GM12878 (cell line): ENCODE measurements at regions not wholly inside any gene's neighbourhood (a gene's known extent, or its start where the extent isn't known, plus 50 kb on each side); places are given as distances from the start of the nearest gene placed in this dataset.

Source experiments
- CBX5 ChIP-seq: sonication (generic); IDR thresholded peaks from 2 replicates; pipeline ENCODE4 v1.6.1; 2016; ENCODE audit warnings: low read depth, moderate library complexity, mild to moderate bottlenecking, inconsistent platforms
- CTCF ChIP-seq, 3 experiments: IDR thresholded peaks in 2 of 3; conservative IDR thresholded peaks in 1 of 3; 2 replicates each; pipeline ENCODE4 v1.5.1; 2011; ENCODE audit warnings: low read depth in 3 of 3, low read length in 3 of 3, mild to moderate bottlenecking in 3 of 3, control low read depth in 2 of 3, moderate library complexity in 2 of 3, inconsistent platforms in 1 of 3, mixed read lengths in 1 of 3; ENCODE audit not compliant: control insufficient read depth in 2 of 3, insufficient read depth in 1 of 3; ENCODE audit errors: extremely low read depth in 1 of 3
- EP300 ChIP-seq, 2 experiments: fragments of 150-350 bp in 1 of 2; IDR thresholded peaks; 2 replicates each; pipeline ENCODE4 v1.6.1; 2011 to 2012; ENCODE audit warnings: low read depth in 2 of 2, low read length in 2 of 2, borderline replicate concordance in 1 of 2, improper control_type of control experiment in 1 of 2, inconsistent platforms in 1 of 2; ENCODE audit not compliant: control insufficient read depth in 1 of 2
- ESRRA ChIP-seq: IDR thresholded peaks from 2 replicates; pipeline ENCODE4 v1.6.1; 2012; ENCODE audit warnings: mild to moderate bottlenecking, low read length, improper control_type of control experiment
- EZH2 ChIP-seq: IDR thresholded peaks from 2 replicates; pipeline ENCODE4 v1.6.1; 2012; ENCODE audit warnings: low read depth, mild to moderate bottlenecking, control low read depth, inconsistent platforms, low read length, borderline replicate concordance; ENCODE audit not compliant: control insufficient read depth
- FOXM1 ChIP-seq: IDR thresholded peaks from 2 replicates; pipeline ENCODE4 v1.6.1; 2012; ENCODE audit warnings: low read depth, mild to moderate bottlenecking, inconsistent platforms, low read length, moderate library complexity
- JUND ChIP-seq: IDR thresholded peaks from 2 replicates; pipeline ENCODE4 v1.6.1; 2012; ENCODE audit warnings: low read depth, mild to moderate bottlenecking, low read length, improper control_type of control experiment, moderate library complexity
- MXI1 ChIP-seq: fragments of 150-350 bp; IDR thresholded peaks from 2 replicates; pipeline ENCODE4 v1.6.1; 2011; ENCODE audit warnings: low read depth, mild to moderate bottlenecking, inconsistent platforms, low read length, improper control_type of control experiment
- POLR2A ChIP-seq: IDR thresholded peaks from 2 replicates; pipeline ENCODE4 v1.6.1; 2011; ENCODE audit warnings: low read depth, mild to moderate bottlenecking, low read length
- POLR2AphosphoS5 ChIP-seq: IDR thresholded peaks from 2 replicates; pipeline ENCODE4 v1.6.1; 2011; ENCODE audit warnings: mild to moderate bottlenecking, low read length, inconsistent platforms
- RB1 ChIP-seq: fragments of 450-650 bp; formaldehyde crosslinking; IDR thresholded peaks from 2 replicates; pipeline ENCODE4 v1.6.1; 2017; ENCODE audit warnings: mild to moderate bottlenecking, borderline replicate concordance
- ZBTB40 ChIP-seq: fragments of 450-650 bp; IDR thresholded peaks from 2 replicates; pipeline ENCODE4 v1.6.1; 2016; ENCODE audit warnings: mild to moderate bottlenecking, moderate library complexity, borderline replicate concordance
- TF ChIP-seq, protein P1 (sequence below): IDR thresholded peaks from 2 replicates; pipeline ENCODE4 v1.6.1; 2012; ENCODE audit warnings: low read depth, low read length, improper control_type of control experiment
- TF ChIP-seq, protein P2 (sequence below): IDR thresholded peaks from 2 replicates; pipeline ENCODE4 v1.6.1; 2012; ENCODE audit warnings: mild to moderate bottlenecking, low read depth, low read length

DNA sequence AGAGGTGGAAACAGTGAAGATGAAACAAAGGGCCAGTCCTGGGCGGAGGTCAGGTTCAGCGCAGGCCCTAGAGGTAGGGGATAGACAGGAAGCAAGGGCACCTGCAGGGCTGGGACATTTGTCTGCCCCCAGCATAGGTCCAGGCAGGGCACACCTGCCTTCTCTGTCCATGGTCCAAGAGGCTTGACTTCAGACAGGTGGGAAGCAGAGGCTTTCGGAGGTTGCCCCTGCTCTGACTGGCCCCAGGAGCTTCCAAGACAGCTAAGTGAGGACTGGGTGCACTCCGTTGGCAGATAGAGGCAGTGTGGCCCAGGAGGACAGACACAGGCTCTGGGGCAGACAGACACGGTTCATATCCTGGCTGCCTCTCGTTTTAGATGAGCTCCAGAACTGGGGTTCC is 71.6 kb upstream of the GRB10 start:
- TF ChIP-seq CBX5 (no peak), EP300 (IDR thresholded peaks at IDR 0.05; ENCODE audit: borderline replicate concordance in 1 of 2, control insufficient read depth in 1 of 2, low read depth in 2 of 2, low read length in 2 of 2) (no peak), POLR2AphosphoS5 (no peak), RB1 (no peak), FOXM1 (no peak), ZBTB40 (no peak), ESRRA (no peak), JUND (no peak), MXI1 (no peak), POLR2A (no peak), EZH2 (no peak), CTCF (IDR thresholded peaks at IDR 0.05 in 2 of 3, conservative IDR thresholded peaks at IDR 0.05 in 1 of 3; ENCODE audit: control insufficient read depth in 2 of 3, extremely low read depth in 1 of 3, insufficient read depth in 1 of 3, low read depth in 3 of 3, low read length in 3 of 3) (no peak)
- TF ChIP-seq, protein P1, sequence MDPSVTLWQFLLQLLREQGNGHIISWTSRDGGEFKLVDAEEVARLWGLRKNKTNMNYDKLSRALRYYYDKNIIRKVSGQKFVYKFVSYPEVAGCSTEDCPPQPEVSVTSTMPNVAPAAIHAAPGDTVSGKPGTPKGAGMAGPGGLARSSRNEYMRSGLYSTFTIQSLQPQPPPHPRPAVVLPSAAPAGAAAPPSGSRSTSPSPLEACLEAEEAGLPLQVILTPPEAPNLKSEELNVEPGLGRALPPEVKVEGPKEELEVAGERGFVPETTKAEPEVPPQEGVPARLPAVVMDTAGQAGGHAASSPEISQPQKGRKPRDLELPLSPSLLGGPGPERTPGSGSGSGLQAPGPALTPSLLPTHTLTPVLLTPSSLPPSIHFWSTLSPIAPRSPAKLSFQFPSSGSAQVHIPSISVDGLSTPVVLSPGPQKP = no peak
- TF ChIP-seq, protein P2, sequence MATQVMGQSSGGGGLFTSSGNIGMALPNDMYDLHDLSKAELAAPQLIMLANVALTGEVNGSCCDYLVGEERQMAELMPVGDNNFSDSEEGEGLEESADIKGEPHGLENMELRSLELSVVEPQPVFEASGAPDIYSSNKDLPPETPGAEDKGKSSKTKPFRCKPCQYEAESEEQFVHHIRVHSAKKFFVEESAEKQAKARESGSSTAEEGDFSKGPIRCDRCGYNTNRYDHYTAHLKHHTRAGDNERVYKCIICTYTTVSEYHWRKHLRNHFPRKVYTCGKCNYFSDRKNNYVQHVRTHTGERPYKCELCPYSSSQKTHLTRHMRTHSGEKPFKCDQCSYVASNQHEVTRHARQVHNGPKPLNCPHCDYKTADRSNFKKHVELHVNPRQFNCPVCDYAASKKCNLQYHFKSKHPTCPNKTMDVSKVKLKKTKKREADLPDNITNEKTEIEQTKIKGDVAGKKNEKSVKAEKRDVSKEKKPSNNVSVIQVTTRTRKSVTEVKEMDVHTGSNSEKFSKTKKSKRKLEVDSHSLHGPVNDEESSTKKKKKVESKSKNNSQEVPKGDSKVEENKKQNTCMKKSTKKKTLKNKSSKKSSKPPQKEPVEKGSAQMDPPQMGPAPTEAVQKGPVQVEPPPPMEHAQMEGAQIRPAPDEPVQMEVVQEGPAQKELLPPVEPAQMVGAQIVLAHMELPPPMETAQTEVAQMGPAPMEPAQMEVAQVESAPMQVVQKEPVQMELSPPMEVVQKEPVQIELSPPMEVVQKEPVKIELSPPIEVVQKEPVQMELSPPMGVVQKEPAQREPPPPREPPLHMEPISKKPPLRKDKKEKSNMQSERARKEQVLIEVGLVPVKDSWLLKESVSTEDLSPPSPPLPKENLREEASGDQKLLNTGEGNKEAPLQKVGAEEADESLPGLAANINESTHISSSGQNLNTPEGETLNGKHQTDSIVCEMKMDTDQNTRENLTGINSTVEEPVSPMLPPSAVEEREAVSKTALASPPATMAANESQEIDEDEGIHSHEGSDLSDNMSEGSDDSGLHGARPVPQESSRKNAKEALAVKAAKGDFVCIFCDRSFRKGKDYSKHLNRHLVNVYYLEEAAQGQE = no peak
